ENCODE measurements at regions not wholly inside any gene's neighbourhood (a gene's known extent, or its start where the extent isn't known, plus 50 kb on each side); places are given as distances from the start of the nearest gene placed in this dataset.

DNA sequence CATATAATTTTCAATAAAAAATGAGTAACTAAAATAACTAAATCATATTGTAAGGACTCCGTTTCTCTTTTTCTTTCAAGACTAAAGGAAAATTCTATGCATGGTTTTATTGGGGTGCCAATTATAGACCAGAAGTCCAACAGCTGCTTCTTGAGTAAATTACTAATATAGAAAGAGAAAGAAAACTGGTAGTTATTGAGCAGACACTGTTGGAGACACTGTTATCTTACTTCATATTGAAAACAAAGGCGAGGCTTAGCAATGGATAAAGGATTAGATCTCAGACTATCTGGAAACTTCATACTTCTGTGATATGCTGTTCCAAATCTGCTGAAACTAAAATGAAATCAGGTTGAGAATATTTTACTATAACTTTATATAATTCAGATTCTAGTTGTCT is 169.6 kb upstream of the EYS start:
- H2BK12ac ChIP-seq (ENCODE audit: low read depth, low read length), result no peak overlapping the region
- no peak overlapping the region for H3K4ac ChIP-seq (replicated peaks; ENCODE audit: insufficient read length, low read depth, low read length)
- no peak overlapping the region for H3K56ac ChIP-seq (replicated peaks; ENCODE audit: insufficient read length, low read depth, low read length)
- H3K4me2 ChIP-seq (ENCODE audit: insufficient read depth in 1 of 2, low read depth in 2 of 2, low read length in 2 of 2), result no peak overlapping the region
- no peaks in the 10 kb centered on the region for H3K36me3 ChIP-seq (ENCODE audit: control insufficient read depth in 2 of 4, insufficient read depth in 4 of 4, low read length in 3 of 4)
- H2AK5ac ChIP-seq (ENCODE audit: low read depth, low read length), result no peak overlapping the region
- H2BK5ac ChIP-seq (ENCODE audit: low read depth, low read length), result no peak overlapping the region
- H3K27ac ChIP-seq (ENCODE audit: low read depth, low read length), result no peak overlapping the region
- 93% methylated on average over 2 of the region's 2 CpGs; no CpG with 5 or more reads in 1 of the 2 experiments for WGBS, 2 experiments (ENCODE audit: extremely low coverage in 1 of 2, insufficient coverage in 1 of 2, insufficient read length in 1 of 2, insufficient replicate concordance in 2 of 2, low coverage in 1 of 2, low lambda C conversion rate in 2 of 2, missing lambda C conversion rate in 1 of 2)
- CTCF ChIA-PET (ENCODE audit: partially characterized antibody), result no interaction called here
- FAIRE-seq, result no peak
- H3K14ac ChIP-seq (ENCODE audit: insufficient read length), result no peak overlapping the region
- no peak overlapping the region for H3K4me3 ChIP-seq (ENCODE audit: extremely low read depth in 1 of 4, insufficient read depth in 2 of 4, low read depth in 3 of 4, low read length in 4 of 4)
- no peak overlapping the region for H3K9ac ChIP-seq (replicated peaks in 1 of 4; ENCODE audit: extremely low read depth in 1 of 4, low read depth in 3 of 4, low read length in 3 of 4)
- H3K23ac ChIP-seq (ENCODE audit: insufficient read length), result no peak overlapping the region
- H3K79me1 ChIP-seq (ENCODE audit: low read depth, low read length), result no peaks in the 10 kb centered on the region
- no peaks in the 10 kb centered on the region for H3K9me3 ChIP-seq (ENCODE audit: insufficient read depth in 2 of 2, low read depth in 1 of 2, low read length in 1 of 2)
- no peak overlapping the region for H4K5ac ChIP-seq (ENCODE audit: insufficient read length, low read depth, low read length)
- no peak overlapping the region for H2BK20ac ChIP-seq (ENCODE audit: low read length)
- H4K91ac ChIP-seq (replicated peaks; ENCODE audit: insufficient read length, low read length), result no peak overlapping the region
- H3K27me3 ChIP-seq (replicated peaks in 1 of 4; ENCODE audit: control insufficient read depth in 3 of 4, extremely low read depth in 1 of 4, insufficient read depth in 3 of 4, low read length in 3 of 4), result no peaks in the 10 kb centered on the region
- DNase-seq (ENCODE audit: low read depth in 1 of 2, low spot score in 2 of 2), result no peak
- H3K18ac ChIP-seq (ENCODE audit: extremely low read depth, low read length), result no peak overlapping the region
- H2AFZ ChIP-seq (ENCODE audit: low read length), result no peak overlapping the region
- H2BK120ac ChIP-seq (replicated peaks; ENCODE audit: low read depth, low read length), result no peak overlapping the region
- no peaks in the 10 kb centered on the region for H4K20me1 ChIP-seq (replicated peaks in 1 of 2; ENCODE audit: control insufficient read depth in 1 of 2, insufficient read depth in 2 of 2, low read length in 2 of 2)
- no peaks in the 10 kb centered on the region for H3K79me2 ChIP-seq (ENCODE audit: control insufficient read depth in 1 of 2, insufficient read depth in 2 of 2, low read length in 2 of 2)
- peaks cover 0 to 3% (median 2%) of the 10 kb centered on the region in 4 experiments; a peak in 1 of 7 replicates for H3K4me1 ChIP-seq (replicated peaks in 1 of 4; ENCODE audit: control insufficient read depth in 3 of 4, insufficient read depth in 4 of 4, low read length in 3 of 4)
- no peak overlapping the region for H4K8ac ChIP-seq (ENCODE audit: extremely low read depth, insufficient read depth, low read length)
- POLR2A ChIA-PET (ENCODE audit: partially characterized antibody), result no interaction called here
- no peaks in the 10 kb centered on the region for H3K23me2 ChIP-seq (ENCODE audit: low read depth, low read length)
- H2BK15ac ChIP-seq (ENCODE audit: low read length), result no peak overlapping the region
- TF ChIP-seq, protein P1, sequence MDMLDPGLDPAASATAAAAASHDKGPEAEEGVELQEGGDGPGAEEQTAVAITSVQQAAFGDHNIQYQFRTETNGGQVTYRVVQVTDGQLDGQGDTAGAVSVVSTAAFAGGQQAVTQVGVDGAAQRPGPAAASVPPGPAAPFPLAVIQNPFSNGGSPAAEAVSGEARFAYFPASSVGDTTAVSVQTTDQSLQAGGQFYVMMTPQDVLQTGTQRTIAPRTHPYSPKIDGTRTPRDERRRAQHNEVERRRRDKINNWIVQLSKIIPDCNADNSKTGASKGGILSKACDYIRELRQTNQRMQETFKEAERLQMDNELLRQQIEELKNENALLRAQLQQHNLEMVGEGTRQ (IDR thresholded peaks at IDR 0.05; ENCODE audit: low read length), result no peak
- TF ChIP-seq E2F6 (IDR thresholded peaks at IDR 0.05), result no peak
- TF ChIP-seq MAFK (IDR thresholded peaks at IDR 0.05; ENCODE audit: low read depth, low read length), result no peak
- TF ChIP-seq EZH2 (IDR thresholded peaks at IDR 0.05; ENCODE audit: low read depth, low read length, severe bottlenecking), result no peak
- no peak for TF ChIP-seq ATF2 (IDR thresholded peaks at IDR 0.05; ENCODE audit: low read length)
- TF ChIP-seq NANOG (IDR thresholded peaks at IDR 0.05; ENCODE audit: insufficient read depth, low read depth, low read length, poor library complexity, severe bottlenecking), result no peak
- TF ChIP-seq KDM5A (IDR thresholded peaks at IDR 0.05; ENCODE audit: low read length), result no peak
- TF ChIP-seq, protein P2, sequence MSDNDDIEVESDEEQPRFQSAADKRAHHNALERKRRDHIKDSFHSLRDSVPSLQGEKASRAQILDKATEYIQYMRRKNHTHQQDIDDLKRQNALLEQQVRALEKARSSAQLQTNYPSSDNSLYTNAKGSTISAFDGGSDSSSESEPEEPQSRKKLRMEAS (IDR thresholded peaks at IDR 0.05), result no peak
- TF ChIP-seq CHD1 (IDR thresholded peaks at IDR 0.05; ENCODE audit: low read depth, low read length), result no peak
- TF ChIP-seq HDAC6 (IDR thresholded peaks at IDR 0.05; ENCODE audit: low read depth, low read length), result no peak
- no peak for TF ChIP-seq YY1 (IDR thresholded peaks at IDR 0.05; ENCODE audit: low read depth, low read length)

Data from H1 (cell line).